PC-3 (cell line): ENCODE measurements at regions not wholly inside any gene's neighbourhood (a gene's known extent, or its start where the extent isn't known, plus 50 kb on each side); places are given as distances from the start of the nearest gene placed in this dataset.

Experiments used
- ATAC-seq: fragments of 200-7000 bp; cut with Tn5 transposase; 2 replicates; pipeline ENCODE4 v1.9.1; 2020; ENCODE audit warnings: mild to moderate bottlenecking, moderate library complexity
- BruUV-seq: library from RNA; stranded (reverse); fragments of 400-500 nt; replicated peaks from 2 replicates; lab custom pipeline; 2021; lab: Mats Ljungman, UMichigan
- CTCF ChIA-PET: fragments of 300-600 bp; sonication (Branson Sonifier 250); formaldehyde crosslinking; loops from one replicate; lab custom pipeline; 2022; ENCODE audit warnings: antibody characterized with exemption; lab: Charles Lee
- POLR2A ChIA-PET: fragments of 300-600 bp; sonication (Branson Sonifier 250); formaldehyde crosslinking; loops from one replicate; lab custom pipeline; 2022; ENCODE audit warnings: antibody characterized with exemption; ENCODE audit not compliant: unreplicated experiment; lab: Charles Lee
- DNase-seq: peaks from one replicate; pipeline ENCODE4 v3.0.0-alpha.2; 2015
- H2AFZ ChIP-seq: fragments of 300-600 bp; sonication (generic); 2 replicates; pipeline ENCODE4 v1.6.0; 2016; ENCODE audit warnings: antibody characterized with exemption, low read length
- H3F3A ChIP-seq: fragments of 300-600 bp; sonication (generic); one replicate; pipeline ENCODE4 v1.6.0; 2017; ENCODE audit warnings: antibody characterized with exemption, low read length, control low read depth, mild to moderate bottlenecking; ENCODE audit not compliant: unreplicated experiment
- H3K27ac ChIP-seq: fragments of 300-600 bp; sonication (generic); 2 replicates; pipeline ENCODE4 v1.5.1; 2016; ENCODE audit warnings: mild to moderate bottlenecking, low read length
- H3K27me3 ChIP-seq: fragments of 300-600 bp; sonication (generic); 2 replicates; pipeline ENCODE4 v1.6.1; 2016; ENCODE audit warnings: low read length, mixed read lengths
- H3K36me3 ChIP-seq: fragments of 300-600 bp; sonication (generic); 2 replicates; pipeline ENCODE4 v1.6.1; 2016; ENCODE audit warnings: low read depth, mixed run types, low read length, mixed read lengths
- H3K4me1 ChIP-seq: fragments of 300-600 bp; sonication (generic); 2 replicates; pipeline ENCODE4 v1.5.1; 2016; ENCODE audit warnings: low read length; ENCODE audit not compliant: insufficient read depth
- H3K4me2 ChIP-seq: fragments of 300-600 bp; sonication (generic); 2 replicates; pipeline ENCODE4 v1.6.0; 2016; ENCODE audit warnings: low read length
- H3K4me3 ChIP-seq: fragments of 300-600 bp; sonication (generic); 2 replicates; pipeline ENCODE4 v1.5.1; 2016; ENCODE audit warnings: mild to moderate bottlenecking, low read length, mixed read lengths
- H3K79me2 ChIP-seq: fragments of 300-600 bp; sonication (generic); 2 replicates; pipeline ENCODE4 v1.6.1; 2017; ENCODE audit warnings: low read length, mixed read lengths
- H3K9ac ChIP-seq: fragments of 300-600 bp; sonication (generic); 2 replicates; pipeline ENCODE4 v1.6.0; 2016; ENCODE audit warnings: mild to moderate bottlenecking, low read length
- H3K9me2 ChIP-seq: fragments of 300-600 bp; sonication (generic); replicated peaks from 2 replicates; pipeline ENCODE4 v1.6.1; 2016; ENCODE audit warnings: mixed run types, low read length, mixed read lengths
- H3K9me3 ChIP-seq: fragments of 300-600 bp; sonication (generic); 2 replicates; pipeline ENCODE4 v1.6.1; 2016; ENCODE audit warnings: low read length, mixed read lengths
- H4K20me1 ChIP-seq: fragments of 300-600 bp; sonication (generic); 2 replicates; pipeline ENCODE4 v1.6.1; 2016; ENCODE audit warnings: low read length, mixed read lengths
- CTCF ChIP-seq: fragments of 300-600 bp; sonication (generic); conservative IDR thresholded peaks from 2 replicates; pipeline ENCODE4 v1.5.1; 2017; ENCODE audit warnings: antibody characterized with exemption, low read depth, mild to moderate bottlenecking, low read length
- EZH2 ChIP-seq: fragments of 300-600 bp; sonication (generic); IDR thresholded peaks from one replicate; pipeline ENCODE4 v1.6.1; 2017; ENCODE audit warnings: antibody characterized with exemption, mild to moderate bottlenecking, low read length; ENCODE audit not compliant: unreplicated experiment
- EZH2phosphoT487 ChIP-seq: fragments of 300-600 bp; sonication (generic); IDR thresholded peaks from 2 replicates; pipeline ENCODE4 v1.6.1; 2018; ENCODE audit warnings: mild to moderate bottlenecking, antibody characterized with exemption, low read length, borderline replicate concordance
- intact Hi-C: fragments of 100-400 bp; cut with micrococcal nuclease; formaldehyde crosslinking; loops from 2 replicates; pipeline ENCODE4 v1.9.0; 2023

GRCh38 chr3:89612027-89612426 lies 504.6 kb downstream of the EPHA3 start:
- Histone ChIP-seq H3K79me2 (no peaks in the 10 kb centered on the region), H3K9ac (no peak overlapping the region), H3K4me2 (no peak overlapping the region), H3K4me3 (no peak overlapping the region), H3K27ac (no peak overlapping the region), H3K4me1 (no peaks in the 10 kb centered on the region), H2AFZ (no peak overlapping the region), H3F3A (no peaks in the 10 kb centered on the region), H3K9me3 (no peaks in the 10 kb centered on the region), H3K36me3 (no peaks in the 10 kb centered on the region), H4K20me1 (no peaks in the 10 kb centered on the region), H3K27me3 (peaks cover 7% of the 10 kb centered on the region; the same call in 1 of the 2 replicates), H3K9me2 (no peaks in the 10 kb centered on the region)
- BruUV-seq = no TSS peak
- no peak for ATAC-seq
- TF ChIP-seq EZH2 = no peak
- no peak for TF ChIP-seq EZH2phosphoT487
- TF ChIP-seq CTCF = no peak
- CTCF ChIA-PET = no interaction called here
- POLR2A ChIA-PET = no interaction called here
- DNase-seq = no peak
- intact Hi-C loops = no loop called here

GRCh38 chr3:89613241-89613640 lies 505.8 kb downstream of the EPHA3 start:
- POLR2A ChIA-PET = no interaction called here
- no peak for DNase-seq
- H3K79me2 ChIP-seq = no peaks in the 10 kb centered on the region
- no peaks in the 10 kb centered on the region for H3K9me3 ChIP-seq
- H3K4me1 ChIP-seq = no peaks in the 10 kb centered on the region
- no peak overlapping the region for H3K4me3 ChIP-seq
- CTCF ChIA-PET = no interaction called here
- intact Hi-C loops = no loop called here
- H2AFZ ChIP-seq = no peak overlapping the region
- H4K20me1 ChIP-seq = no peaks in the 10 kb centered on the region
- no peak for ATAC-seq
- no peaks in the 10 kb centered on the region for H3K9me2 ChIP-seq
- H3K9ac ChIP-seq = no peak overlapping the region
- no peaks in the 10 kb centered on the region for H3K36me3 ChIP-seq
- no peak for TF ChIP-seq EZH2phosphoT487
- no peak for TF ChIP-seq EZH2
- TF ChIP-seq CTCF = no peak
- H3F3A ChIP-seq = no peaks in the 10 kb centered on the region
- BruUV-seq = no TSS peak
- H3K4me2 ChIP-seq = no peak overlapping the region
- no peak overlapping the region for H3K27ac ChIP-seq
- peaks cover 3% of the 10 kb centered on the region; the same call in 1 of the 2 replicates for H3K27me3 ChIP-seq

- Histone ChIP-seq H2AFZ (no peak overlapping the region), H3K9ac (no peak overlapping the region), H3K4me1 (no peaks in the 10 kb centered on the region), H3K27ac (no peak overlapping the region), H3K9me2 (no peaks in the 10 kb centered on the region), H3K4me2 (no peak overlapping the region), H3K36me3 (no peaks in the 10 kb centered on the region), H3K4me3 (no peak overlapping the region), H3K9me3 (no peaks in the 10 kb centered on the region), H4K20me1 (no peaks in the 10 kb centered on the region), H3K79me2 (no peaks in the 10 kb centered on the region), H3F3A (no peaks in the 10 kb centered on the region), H3K27me3 (0 out of 2 replicates have a peak, but pooled peaks cover 22% of the 10 kb centered on the region)
- ATAC-seq (no peak), DNase-seq (no peak)
- POLR2A ChIA-PET = no interaction called here
- CTCF ChIA-PET = no interaction called here
- TF ChIP-seq CTCF (no peak), EZH2 (no peak), EZH2phosphoT487 (no peak)
- intact Hi-C loops = no loop called here
- no TSS peak for BruUV-seq
Measured at GRCh38 chr3:89617706-89618105, 510.3 kb downstream of the EPHA3 start.
